GM12878 (cell line): ENCODE measurements at regions not wholly inside any gene's neighbourhood (a gene's known extent, or its start where the extent isn't known, plus 50 kb on each side); places are given as distances from the start of the nearest gene placed in this dataset.

ENCODE experiments used
- ATAC-seq: fragments of 200-7000 bp; cut with Tn5 transposase; 3 replicates; pipeline ENCODE4 v1.9.1; 2020; ENCODE audit warnings: mild to moderate bottlenecking, moderate library complexity
- BruUV-seq: library from RNA; stranded (reverse); fragments of 400-500 nt; replicated peaks from 2 replicates; lab custom pipeline; 2021; lab: Mats Ljungman, UMichigan
- CTCF ChIA-PET: fragments of 300-600 bp; sonication (Branson Sonifier 250); formaldehyde crosslinking; extraction: SDS; loops from one replicate; lab custom pipeline; 2021; ENCODE audit warnings: inconsistent platforms; lab: Yijun Ruan, JAX
- POLR2A ChIA-PET: fragments of 350-600 bp; formaldehyde crosslinking; extraction: SDS; loops from one replicate; lab custom pipeline; 2021; ENCODE audit warnings: inconsistent platforms; lab: Charles Lee
- RAD21 ChIA-PET: fragments of 300-600 bp; sonication (Branson Sonifier 250); formaldehyde crosslinking; loops from one replicate; lab custom pipeline; 2023; ENCODE audit warnings: antibody characterized with exemption; ENCODE audit not compliant: unreplicated experiment; lab: Charles Lee
- SMC1A ChIA-PET: fragments of 300-600 bp; sonication (Branson Sonifier 250); formaldehyde crosslinking; loops from one replicate; lab custom pipeline; 2023; ENCODE audit not compliant: unreplicated experiment, uncharacterized antibody; lab: Charles Lee
- DNase-seq: peaks from one replicate; pipeline ENCODE4 v3.0.0-alpha.2; 2011; ENCODE audit warnings: low read depth, low spot score
- FAIRE-seq: peaks from 3 replicates; lab custom pipeline; 2011; peaks lifted over from hg19 to GRCh38; lab: Jason Lieb, UNC
- H2AFZ ChIP-seq: 2 replicates; pipeline ENCODE4 v1.6.0; 2011; ENCODE audit warnings: low read depth, low read length, control low read depth; ENCODE audit not compliant: control insufficient read depth
- H3K27ac ChIP-seq: 2 replicates; pipeline ENCODE4 v1.5.1; 2011; ENCODE audit warnings: control low read depth; ENCODE audit not compliant: control insufficient read depth, insufficient read depth
- H3K27me3 ChIP-seq, 2 experiments: replicated peaks in 1 of 2; 2 replicates each; pipeline versions ENCODE4 v1.6.0 to v1.6.1; 2011; ENCODE audit warnings: low read length in 1 of 2; ENCODE audit not compliant: control insufficient read depth in 2 of 2, insufficient read depth in 2 of 2
- H3K36me3 ChIP-seq, 2 experiments: 2 replicates each; pipeline ENCODE4 v1.5.1; 2011; ENCODE audit warnings: low read length in 1 of 2; ENCODE audit not compliant: control insufficient read depth in 2 of 2, insufficient read depth in 2 of 2
- H3K4me1 ChIP-seq: 2 replicates; pipeline ENCODE4 v1.6.1; 2011; ENCODE audit warnings: mild to moderate bottlenecking, low read length, moderate library complexity, mixed read lengths; ENCODE audit not compliant: control insufficient read depth, insufficient read depth
- H3K4me2 ChIP-seq: 2 replicates; pipeline ENCODE4 v1.6.0; 2011; ENCODE audit warnings: control low read depth; ENCODE audit not compliant: control insufficient read depth, insufficient read depth
- H3K4me3 ChIP-seq: fragments of 200-600 bp; sonication (generic); 2 replicates; pipeline ENCODE4 v1.5.1; 2016
- H3K79me2 ChIP-seq: 2 replicates; pipeline ENCODE4 v1.6.0; 2011; ENCODE audit warnings: low read length; ENCODE audit not compliant: control insufficient read depth, insufficient read depth
- H3K9ac ChIP-seq: 2 replicates; pipeline ENCODE4 v1.8.0; 2011; ENCODE audit warnings: low read length, control low read depth, mixed read lengths; ENCODE audit not compliant: control insufficient read depth, insufficient read depth
- H3K9me3 ChIP-seq: replicated peaks from 3 replicates; pipeline ENCODE4 v1.5.1; 2011; ENCODE audit warnings: mild to moderate bottlenecking, low read length; ENCODE audit not compliant: control insufficient read depth, insufficient read depth
- H4K20me1 ChIP-seq: 2 replicates; pipeline ENCODE4 v1.6.0; 2011; ENCODE audit not compliant: control insufficient read depth, insufficient read depth
- CTCF ChIP-seq, 3 experiments: IDR thresholded peaks in 2 of 3; conservative IDR thresholded peaks in 1 of 3; 2 replicates each; pipeline ENCODE4 v1.5.1; 2011; ENCODE audit warnings: low read depth in 3 of 3, low read length in 3 of 3, mild to moderate bottlenecking in 3 of 3, control low read depth in 2 of 3, moderate library complexity in 2 of 3, inconsistent platforms in 1 of 3, mixed read lengths in 1 of 3; ENCODE audit not compliant: control insufficient read depth in 2 of 3, insufficient read depth in 1 of 3; ENCODE audit errors: extremely low read depth in 1 of 3
- KAT2A ChIP-seq: conservative IDR thresholded peaks from 2 replicates; pipeline ENCODE4 v1.6.1; 2011; ENCODE audit warnings: low read depth, low read length; ENCODE audit not compliant: control insufficient read depth
- MEF2A ChIP-seq: IDR thresholded peaks from 2 replicates; pipeline ENCODE4 v1.6.1; 2011; ENCODE audit warnings: low read depth, mild to moderate bottlenecking, low read length, moderate library complexity; ENCODE audit not compliant: insufficient read depth
- NFIC ChIP-seq: IDR thresholded peaks from 2 replicates; pipeline ENCODE4 v1.6.1; 2012; ENCODE audit warnings: low read depth, mild to moderate bottlenecking, inconsistent platforms, low read length, moderate library complexity
- POLR2AphosphoS5 ChIP-seq: IDR thresholded peaks from 2 replicates; pipeline ENCODE4 v1.6.1; 2011; ENCODE audit warnings: mild to moderate bottlenecking, low read length, inconsistent platforms
- RBBP5 ChIP-seq: fragments of 200-600 bp; sonication (generic); conservative IDR thresholded peaks from 2 replicates; pipeline ENCODE4 v1.6.1; 2016
- WGBS: methylation state at CpG from one replicate; pipeline ENCODE4 v1.1.6; 2016; ENCODE audit warnings: low lambda C conversion rate; ENCODE audit not compliant: insufficient replicate concordance, insufficient coverage; ENCODE audit errors: missing lambda C conversion rate; 5-methylcytosine and 5-hydroxymethylcytosine counted together
- in situ Hi-C: fragments of 300-500 bp; cut with MboI; formaldehyde crosslinking; loops from 9 replicates; pipeline ENCODE4 v1.14.3; 2018; ENCODE audit warnings: mixed read lengths
- intact Hi-C: fragments of 100-400 bp; cut with micrococcal nuclease; formaldehyde crosslinking; loops from one replicate; pipeline ENCODE4 v1.14.2; 2022; ENCODE audit not compliant: unreplicated experiment

DNA sequence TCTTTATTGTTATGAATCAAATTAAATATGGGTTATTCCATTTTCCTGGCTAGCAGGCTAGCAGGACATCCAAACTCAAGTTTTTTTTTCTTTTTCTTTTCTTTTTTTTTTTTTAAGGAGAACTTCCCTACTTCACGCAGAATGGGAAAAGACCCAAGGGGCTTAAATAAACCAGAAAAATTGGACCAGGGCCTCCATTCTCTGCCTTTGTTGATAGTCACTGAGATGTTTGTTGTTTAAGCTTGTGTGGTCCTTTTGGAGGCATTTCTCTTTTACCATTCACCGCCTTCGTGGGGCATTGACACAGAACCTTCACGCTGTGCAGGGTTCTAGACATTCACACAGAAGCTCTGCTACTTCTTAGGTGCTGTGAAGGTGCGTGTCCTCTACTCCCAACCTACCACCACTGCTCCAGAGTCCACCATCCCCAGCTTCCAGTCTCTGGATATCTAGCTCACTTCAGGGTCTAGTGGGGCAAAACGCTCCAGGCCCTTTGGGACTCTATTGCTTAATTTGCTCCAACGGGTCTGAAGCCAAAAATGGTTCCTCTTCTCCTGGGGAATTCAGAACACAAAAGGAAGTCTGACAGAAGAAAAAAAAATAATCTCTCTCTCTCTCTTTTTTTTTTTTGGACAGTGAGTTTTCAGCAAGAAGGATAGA is 301.3 kb downstream of the AEBP2 start (continued):
- no peak for TF ChIP-seq MEF2A
- TF ChIP-seq CTCF (IDR thresholded peaks at IDR 0.05 in 2 of 3, conservative IDR thresholded peaks at IDR 0.05 in 1 of 3; ENCODE audit: control insufficient read depth in 2 of 3, extremely low read depth in 1 of 3, insufficient read depth in 1 of 3, low read depth in 3 of 3, low read length in 3 of 3), result no peak

DNA sequence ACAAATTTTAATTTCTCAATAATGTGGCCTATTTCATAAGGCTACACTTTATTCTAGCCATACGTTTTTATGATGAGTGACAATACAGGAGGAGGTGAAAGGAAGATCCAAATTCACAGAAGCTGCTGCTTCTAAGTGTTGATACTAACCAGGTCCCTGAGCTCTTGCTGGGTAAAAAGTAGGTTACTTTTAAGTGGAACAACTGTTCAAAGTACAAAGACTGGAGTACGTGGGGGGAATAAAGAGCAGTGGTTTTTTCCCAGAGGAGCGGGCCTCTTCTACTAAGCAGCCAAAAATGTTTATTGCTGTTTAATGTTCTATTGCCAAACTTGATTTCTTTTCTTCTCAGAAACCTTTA is 301.8 kb downstream of the AEBP2 start:
- ChIA-PET POLR2A (no interaction called here), SMC1A (interaction anchor here (0.6 to 2.3 kb wide), 7 partner anchors 15 to 480 kb away, joined by 3 to 17 read pairs (median 4); no protein-coding TSS in a partner anchor), RAD21 (interaction anchor here (0.6 to 3.0 kb wide), 2 partner anchors 106 to 174 kb away, joined by 3 to 12 read pairs; no protein-coding TSS in a partner anchor), CTCF (interaction anchor here (0.7 to 2.9 kb wide), 6 partner anchors 8 to 636 kb away, joined by 3 to 41 read pairs (median 10); no protein-coding TSS in a partner anchor)
- no peak overlapping the region for H3K9ac ChIP-seq
- BruUV-seq, result no TSS peak
- no peaks in the 10 kb centered on the region for H3K9me3 ChIP-seq
- no peaks in the 10 kb centered on the region for H4K20me1 ChIP-seq
- H3K4me1 ChIP-seq, result no peaks in the 10 kb centered on the region
- intact Hi-C loops (loop anchor here (5.0 kb wide), 2 partner anchors 151 to 481 kb away; no protein-coding TSS in a partner anchor), in situ Hi-C loops (loop anchor here (25.0 kb wide), 1 partner anchor 846 kb away; no protein-coding TSS in a partner anchor)
- no peaks in the 10 kb centered on the region for H3K27me3 ChIP-seq
- no peak overlapping the region for H3K4me2 ChIP-seq
- TF ChIP-seq KAT2A (no peak), POLR2AphosphoS5 (no peak), NFIC (no peak), RBBP5 (no peak)
- no peak overlapping the region for H3K27ac ChIP-seq
- DNase-seq (no peak), ATAC-seq (no peak), FAIRE-seq (no peak)
- H3K36me3 ChIP-seq, result no peaks in the 10 kb centered on the region
- H2AFZ ChIP-seq, result no peak overlapping the region
- no peaks in the 10 kb centered on the region for H3K79me2 ChIP-seq
- no peak overlapping the region for H3K4me3 ChIP-seq
- 31% methylated on average over 3 of the region's 3 CpGs for WGBS
